T-helper 1 cell treated with Interleukin-12 subunit alpha and Interleukin-12 subunit beta and Interleukin-4 antibody, amounts not matched to agents 30 μg/mL and 1 μg/mL, for 36 hours (primary cell): ENCODE measurements at regions not wholly inside any gene's neighbourhood (a gene's known extent, or its start where the extent isn't known, plus 50 kb on each side); places are given as distances from the start of the nearest gene placed in this dataset.

Source experiments
- H3K27ac Mint-ChIP-seq: one replicate; pipeline ENCODE4 v1.8.0; 2021; ENCODE audit warnings: mild to moderate bottlenecking, mixed read lengths
- H3K27me3 Mint-ChIP-seq: one replicate; pipeline ENCODE4 v1.8.0; 2021; ENCODE audit warnings: low read depth, mixed read lengths
- H3K36me3 Mint-ChIP-seq: one replicate; pipeline ENCODE4 v1.8.0; 2021; ENCODE audit warnings: low read depth, mixed read lengths
- H3K4me1 Mint-ChIP-seq: one replicate; pipeline ENCODE4 v1.8.0; 2021; ENCODE audit warnings: low read depth, mixed read lengths
- H3K4me3 Mint-ChIP-seq: one replicate; pipeline ENCODE4 v1.8.0; 2021; ENCODE audit warnings: mild to moderate bottlenecking, moderate library complexity, mixed read lengths
- H3K9me3 Mint-ChIP-seq: one replicate; pipeline ENCODE4 v1.8.0; 2021; ENCODE audit warnings: mixed read lengths

DNA sequence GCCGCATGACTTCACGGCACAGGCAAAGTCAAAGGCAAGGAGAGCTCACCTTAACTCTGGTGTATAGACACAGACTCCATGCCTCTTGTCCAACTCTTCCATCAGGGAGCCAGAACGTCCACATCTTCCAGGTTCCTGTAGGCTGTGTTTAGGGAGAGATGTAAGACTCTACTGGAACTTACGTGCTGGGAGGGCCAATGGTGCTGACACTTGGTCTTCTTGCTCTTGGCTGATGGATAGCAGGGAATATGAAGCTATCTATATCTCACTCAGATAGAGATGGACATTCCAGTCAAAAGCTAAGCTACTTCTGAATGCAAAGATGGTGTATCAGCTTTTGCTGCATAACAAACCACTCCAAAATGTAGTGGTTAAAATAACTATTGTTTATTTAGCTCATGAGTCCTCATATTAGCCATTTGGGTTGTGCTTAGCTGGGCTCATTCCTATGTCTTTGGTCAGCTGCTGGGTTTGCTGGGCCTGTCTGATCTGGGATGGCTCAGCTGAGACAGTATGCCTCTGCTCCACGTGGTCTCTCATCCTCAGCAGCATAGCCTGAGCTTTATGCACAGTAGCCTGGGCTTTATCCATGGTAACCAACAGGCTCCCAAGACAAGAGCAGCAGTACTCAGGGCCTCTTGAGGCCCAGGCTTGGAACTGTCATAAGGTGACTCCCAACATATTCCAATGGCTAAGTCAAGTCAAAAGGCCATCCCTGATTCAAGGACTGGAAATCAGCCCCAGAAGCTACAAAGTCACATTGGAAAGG is 111.6 kb downstream of the SNX5 start:
- no peak overlapping the region for H3K27ac Mint-ChIP-seq
- H3K36me3 Mint-ChIP-seq, result no peaks in the 10 kb centered on the region
- peaks cover 22% of the 10 kb centered on the region for H3K4me1 Mint-ChIP-seq
- peaks cover 19% of the 10 kb centered on the region for H3K27me3 Mint-ChIP-seq
- no peaks in the 10 kb centered on the region for H3K9me3 Mint-ChIP-seq
- no peak overlapping the region for H3K4me3 Mint-ChIP-seq

DNA sequence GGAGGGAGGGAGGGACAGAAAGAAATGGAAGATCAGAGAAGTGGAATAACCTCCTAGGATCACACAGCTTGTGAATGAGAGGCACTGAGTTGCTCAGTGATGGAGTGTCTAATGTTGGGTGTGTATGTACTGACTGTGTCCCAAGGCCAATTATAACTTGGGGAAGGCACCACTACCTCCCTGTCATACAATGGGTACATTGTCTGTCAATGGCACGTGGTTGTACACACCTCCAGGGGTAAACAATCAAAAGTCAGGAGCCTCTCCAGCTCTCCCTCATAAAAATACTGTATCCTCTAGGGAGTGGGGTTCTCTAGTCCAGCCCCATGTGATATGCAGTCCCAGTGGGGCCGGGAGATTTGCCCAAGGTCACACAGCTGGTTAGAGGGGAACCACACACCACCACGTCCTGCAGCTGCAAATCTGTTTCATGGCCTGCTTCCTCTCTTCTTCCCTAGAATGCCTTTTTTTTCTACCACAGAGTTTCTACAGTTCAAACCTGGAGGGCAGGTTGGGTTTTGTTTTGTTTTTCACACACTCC is 112.5 kb downstream of the SNX5 start:
- H3K36me3 Mint-ChIP-seq, result no peaks in the 10 kb centered on the region
- no peak overlapping the region for H3K4me3 Mint-ChIP-seq
- peaks cover 14% of the 10 kb centered on the region for H3K27me3 Mint-ChIP-seq
- peak overlapping the region; percentile 5 for H3K27ac Mint-ChIP-seq
- peaks cover 22% of the 10 kb centered on the region for H3K4me1 Mint-ChIP-seq
- H3K9me3 Mint-ChIP-seq, result no peaks in the 10 kb centered on the region

DNA sequence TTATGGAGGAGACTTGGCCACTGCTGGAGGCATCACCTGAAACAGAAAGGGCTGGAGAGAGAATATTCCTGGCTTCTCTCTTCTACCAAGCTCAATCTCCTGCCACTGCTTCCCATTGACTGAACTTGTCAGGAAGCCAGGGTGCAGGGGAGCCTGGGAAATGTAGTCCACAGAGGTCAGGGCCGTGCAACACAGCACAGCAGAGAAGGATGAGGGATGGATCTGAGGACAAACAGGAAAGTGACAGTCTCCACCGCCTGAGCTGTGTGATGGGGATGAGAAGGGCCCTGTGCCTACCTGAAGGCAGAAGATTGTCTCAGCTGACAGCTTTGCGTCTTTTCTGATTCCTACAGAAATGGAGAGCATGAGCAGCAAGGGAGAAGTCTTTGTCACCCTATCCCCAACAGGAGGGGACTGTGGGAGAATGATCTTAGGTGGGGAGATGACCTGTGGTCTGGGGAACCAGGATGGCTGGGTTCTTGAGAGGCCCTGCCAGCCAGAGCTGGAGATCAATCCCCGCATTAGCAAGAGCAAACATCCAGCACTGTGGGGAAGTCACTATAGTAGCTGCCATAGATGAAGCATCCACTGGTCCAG is 114.2 kb downstream of the SNX5 start:
- Mint-ChIP-seq H3K4me3 (no peak overlapping the region), H3K36me3 (no peaks in the 10 kb centered on the region), H3K9me3 (no peaks in the 10 kb centered on the region), H3K27ac (no peak overlapping the region), H3K27me3 (peaks cover 4% of the 10 kb centered on the region), H3K4me1 (peaks cover 20% of the 10 kb centered on the region)

DNA sequence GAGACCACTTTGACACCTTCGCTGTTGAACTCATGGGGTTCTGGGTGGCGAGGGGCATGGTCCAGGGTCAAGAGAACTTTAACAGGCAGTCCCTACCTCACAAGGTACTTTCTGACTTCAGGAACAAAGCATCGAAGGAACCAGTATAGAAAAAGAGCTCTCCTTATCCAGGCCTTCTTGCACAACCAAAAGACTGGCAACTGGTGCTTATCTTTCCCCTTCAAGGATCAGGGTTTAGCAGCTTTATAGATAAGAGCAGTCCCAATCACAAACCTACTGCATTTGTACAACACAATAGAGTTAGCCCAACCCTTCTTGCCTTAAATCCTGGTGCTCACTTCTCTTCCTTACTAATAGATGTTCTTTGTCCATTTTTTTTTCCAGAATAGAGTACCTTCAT is 116.3 kb downstream of the SNX5 start:
- no peaks in the 10 kb centered on the region for H3K9me3 Mint-ChIP-seq
- no peak overlapping the region for H3K4me3 Mint-ChIP-seq
- H3K36me3 Mint-ChIP-seq, result no peaks in the 10 kb centered on the region
- H3K27me3 Mint-ChIP-seq, result peaks cover 4% of the 10 kb centered on the region
- H3K4me1 Mint-ChIP-seq, result peaks cover 28% of the 10 kb centered on the region
- no peak overlapping the region for H3K27ac Mint-ChIP-seq

DNA sequence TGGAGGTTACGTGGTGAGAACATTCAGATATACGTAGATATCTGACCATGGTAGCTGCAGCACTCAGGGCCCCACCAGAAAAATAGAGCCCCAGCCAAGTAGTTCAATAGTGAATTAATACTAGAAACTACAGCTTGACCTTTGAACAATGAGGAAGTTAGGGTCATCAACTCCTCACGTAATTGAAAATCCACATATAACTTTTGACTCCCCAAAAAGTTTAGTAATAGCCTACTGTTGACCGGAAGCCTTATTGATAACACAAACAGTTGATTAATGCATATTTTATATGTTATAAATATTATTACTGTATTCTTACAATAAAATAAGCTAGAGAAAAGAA is 117.9 kb downstream of the SNX5 start:
- H3K36me3 Mint-ChIP-seq, result no peaks in the 10 kb centered on the region
- no peak overlapping the region for H3K4me3 Mint-ChIP-seq
- H3K27me3 Mint-ChIP-seq, result peaks cover 4% of the 10 kb centered on the region
- H3K4me1 Mint-ChIP-seq, result peaks cover 23% of the 10 kb centered on the region
- H3K27ac Mint-ChIP-seq, result no peak overlapping the region
- no peaks in the 10 kb centered on the region for H3K9me3 Mint-ChIP-seq

DNA sequence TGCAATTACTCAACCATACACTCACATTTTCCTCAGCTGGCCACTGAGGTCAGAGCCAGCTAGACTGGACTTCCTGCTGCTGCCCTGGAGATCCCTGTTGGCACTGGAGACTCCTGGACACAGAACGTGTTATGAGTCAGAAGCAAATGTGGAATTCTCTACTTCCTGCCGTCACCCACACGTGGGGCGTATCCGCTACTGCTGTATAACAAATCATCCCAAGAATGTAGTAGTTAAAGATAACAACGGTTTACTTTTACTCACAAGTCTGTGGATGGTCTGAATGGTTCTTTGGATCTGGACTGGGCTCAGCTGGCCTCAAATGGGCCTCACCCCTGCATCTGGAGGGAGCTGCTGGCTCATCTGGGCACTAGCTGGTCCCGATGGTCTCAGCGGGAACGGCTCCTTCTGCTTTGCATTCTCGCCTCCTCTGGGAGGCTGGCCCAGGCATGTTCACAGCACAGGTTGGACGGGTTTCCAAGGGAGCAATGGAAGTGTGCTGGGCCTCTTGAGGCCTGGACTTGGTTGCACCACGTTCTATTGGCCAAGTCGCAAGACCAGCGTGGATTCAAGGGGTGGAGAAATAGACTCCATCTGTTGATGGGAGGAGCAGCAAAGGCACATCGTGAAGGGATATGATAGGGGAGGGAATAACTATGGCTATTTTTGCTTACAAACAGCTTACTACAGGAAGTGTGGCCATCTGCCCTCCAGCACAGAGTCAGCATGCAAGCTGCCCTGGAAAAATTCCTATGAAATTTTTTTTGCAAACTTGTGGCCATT is 118.5 kb downstream of the SNX5 start:
- no peaks in the 10 kb centered on the region for H3K9me3 Mint-ChIP-seq
- H3K4me1 Mint-ChIP-seq, result peaks cover 22% of the 10 kb centered on the region
- peaks cover 4% of the 10 kb centered on the region for H3K27me3 Mint-ChIP-seq
- H3K27ac Mint-ChIP-seq, result no peak overlapping the region
- H3K36me3 Mint-ChIP-seq, result no peaks in the 10 kb centered on the region
- H3K4me3 Mint-ChIP-seq, result no peak overlapping the region

DNA sequence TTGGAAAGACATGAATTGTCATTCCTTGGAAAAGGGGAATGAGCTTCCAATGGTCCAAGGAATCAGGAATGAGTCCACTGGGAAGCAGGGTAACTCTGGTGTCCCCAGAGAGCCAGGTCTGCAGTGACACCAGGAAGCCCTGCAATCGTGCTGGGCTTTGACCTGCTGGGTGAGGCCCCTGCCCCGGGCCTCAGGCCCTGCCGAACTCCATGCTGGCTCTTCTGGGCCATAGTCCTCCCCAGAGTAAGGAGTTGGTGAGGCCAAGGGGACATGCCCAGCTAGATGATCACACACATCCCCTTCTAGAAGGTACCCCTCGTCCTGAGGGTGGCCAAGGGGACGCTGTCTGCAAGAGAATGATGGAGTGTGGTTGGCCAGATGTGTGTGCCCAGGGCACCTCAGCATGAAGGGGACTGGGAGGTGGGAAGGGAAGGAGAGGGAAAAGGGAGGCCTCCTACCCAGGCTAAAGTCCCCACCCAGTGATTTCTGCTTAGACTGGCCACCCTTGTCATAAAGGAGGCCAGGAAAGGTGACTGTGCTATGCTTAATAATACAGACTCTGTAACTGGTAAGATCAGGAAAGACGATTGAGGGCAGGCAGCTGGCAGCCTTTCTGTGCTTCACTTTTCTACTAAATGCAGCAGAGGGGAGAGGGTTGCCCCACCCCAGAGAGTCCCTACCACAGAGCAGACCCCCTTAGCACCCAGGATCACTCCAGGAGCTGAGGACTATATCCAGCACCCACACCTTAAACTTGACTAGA is 119.3 kb downstream of the SNX5 start:
- peaks cover 4% of the 10 kb centered on the region for H3K27me3 Mint-ChIP-seq
- no peaks in the 10 kb centered on the region for H3K9me3 Mint-ChIP-seq
- peak overlapping the region; percentile 6 for H3K27ac Mint-ChIP-seq

DNA sequence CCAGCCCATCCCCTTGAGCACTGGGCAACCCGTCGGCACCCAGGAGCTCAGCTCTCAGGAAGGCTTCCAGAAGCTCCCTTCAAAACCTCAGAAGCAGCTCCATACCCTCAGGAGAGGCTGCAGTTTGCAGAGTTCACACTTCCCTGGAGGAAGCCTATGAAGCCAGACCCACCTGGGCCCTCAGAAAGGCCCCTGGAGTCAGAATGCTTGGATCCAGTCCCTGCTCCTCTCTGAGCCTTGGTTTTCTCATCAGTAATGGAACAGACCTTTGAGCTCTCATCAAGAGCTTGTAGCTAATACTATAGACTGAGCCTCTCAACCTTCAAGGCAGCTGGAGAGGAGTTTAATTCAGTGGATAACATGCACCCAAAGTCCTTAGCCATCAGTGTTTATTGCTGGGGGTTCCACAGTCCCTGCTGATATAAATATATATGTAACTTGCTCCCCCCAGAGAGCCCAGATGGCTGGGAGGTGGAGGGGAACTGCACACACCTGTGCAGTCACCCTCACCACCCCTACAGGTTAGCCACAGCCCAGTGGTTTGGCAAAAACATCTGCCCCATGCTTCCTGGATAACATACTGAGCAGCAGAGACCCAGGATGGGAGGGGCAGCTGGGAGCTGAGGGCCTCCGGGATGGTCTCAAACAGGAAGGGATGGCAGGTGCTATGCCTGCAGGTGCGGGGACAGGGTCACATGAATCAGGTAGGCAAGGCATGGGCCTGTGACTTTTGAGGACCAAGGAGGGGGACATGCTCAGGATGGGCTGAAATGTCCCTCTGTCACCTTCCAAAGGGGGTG is 120.1 kb downstream of the SNX5 start:
- Mint-ChIP-seq H3K27ac (no peak overlapping the region), H3K4me3 (no peak overlapping the region), H3K36me3 (no peaks in the 10 kb centered on the region), H3K27me3 (peaks cover 4% of the 10 kb centered on the region), H3K9me3 (no peaks in the 10 kb centered on the region), H3K4me1 (peaks cover 32% of the 10 kb centered on the region)

More for the DNA sequence above, 119.3 kb downstream of the SNX5 start:
- no peak overlapping the region for H3K4me3 Mint-ChIP-seq
- no peaks in the 10 kb centered on the region for H3K36me3 Mint-ChIP-seq
- H3K4me1 Mint-ChIP-seq, result peaks cover 26% of the 10 kb centered on the region

DNA sequence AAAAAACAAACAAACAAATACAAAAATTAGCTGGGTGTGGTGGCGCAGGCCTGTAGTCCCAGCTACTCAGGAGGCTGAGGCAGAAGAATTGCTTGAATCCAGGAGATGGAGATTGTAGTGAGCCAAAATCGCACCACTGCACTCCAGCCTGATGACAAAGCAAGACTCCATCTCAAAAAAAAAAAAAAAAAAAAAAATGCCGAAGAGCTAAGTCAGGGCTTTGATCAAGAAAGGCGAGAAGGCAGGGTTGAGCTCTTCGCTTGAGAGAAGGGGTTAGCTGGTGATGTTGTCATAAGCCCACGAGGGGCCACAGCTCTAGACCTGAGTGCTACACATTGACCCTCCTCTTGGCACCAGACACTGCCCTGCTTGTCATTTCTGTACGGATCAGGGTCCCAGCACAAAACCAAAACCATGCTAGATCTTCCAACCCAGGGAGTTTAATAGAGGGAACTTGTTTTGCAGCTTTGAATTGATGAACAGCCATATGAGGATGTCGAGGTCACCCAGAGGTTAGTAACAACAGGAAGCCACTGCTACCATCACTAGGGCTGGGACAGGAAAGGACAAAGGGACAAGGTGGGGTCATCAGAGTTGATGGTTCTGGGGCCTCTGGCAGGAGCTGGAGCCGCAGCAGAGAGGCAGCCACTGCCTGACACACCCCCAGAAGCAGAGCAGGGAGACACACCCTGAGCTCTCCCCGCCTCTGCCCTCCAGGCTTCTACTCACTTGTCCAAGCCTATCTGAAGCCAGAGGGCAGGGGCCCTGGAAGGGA is 122.7 kb downstream of the SNX5 start:
- peaks cover 4% of the 10 kb centered on the region for H3K27me3 Mint-ChIP-seq
- H3K36me3 Mint-ChIP-seq, result no peaks in the 10 kb centered on the region
- no peak overlapping the region for H3K4me3 Mint-ChIP-seq
- H3K9me3 Mint-ChIP-seq, result no peaks in the 10 kb centered on the region
- H3K27ac Mint-ChIP-seq, result peak overlapping the region; percentile 34
- H3K4me1 Mint-ChIP-seq, result peaks cover 36% of the 10 kb centered on the region

DNA sequence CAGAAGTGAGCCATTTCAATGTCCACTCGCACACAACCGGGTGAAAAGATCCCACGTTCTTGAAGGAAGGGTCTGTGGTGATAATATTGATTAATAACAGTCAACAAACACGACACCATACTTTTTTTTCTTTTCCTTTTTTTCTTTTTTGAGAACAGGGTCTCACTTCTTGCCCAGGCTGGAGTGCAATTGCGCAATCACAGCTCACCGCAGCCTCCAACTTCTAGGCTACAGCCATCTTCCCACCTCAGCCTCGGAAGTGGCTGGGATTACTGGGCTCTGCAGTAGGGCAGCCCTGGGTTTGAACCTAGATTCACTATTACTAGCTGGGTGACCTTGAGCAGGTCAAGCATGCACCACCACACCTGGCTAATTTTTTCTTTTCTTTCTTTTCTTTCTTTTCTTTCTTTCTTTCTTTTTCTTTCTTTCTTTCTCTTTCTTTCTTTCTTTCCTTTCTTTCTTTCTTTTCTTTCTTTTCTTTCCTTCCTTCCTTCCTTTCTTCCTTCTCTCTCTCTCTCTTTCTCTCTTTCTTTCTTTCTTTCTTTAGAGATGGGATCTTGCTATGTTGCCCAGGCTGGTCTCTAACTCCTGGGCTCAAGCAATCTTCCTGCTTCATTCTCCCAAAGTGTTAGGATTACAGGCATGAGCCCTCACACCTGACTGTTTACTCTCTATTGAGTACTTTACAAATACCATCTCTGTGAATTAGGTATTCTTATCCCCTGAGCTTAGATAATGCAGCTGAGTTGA is 123.9 kb downstream of the SNX5 start:
- Mint-ChIP-seq H3K4me3 (peak overlapping the region; percentile 1), H3K27ac (peak overlapping the region; percentile 34)

DNA sequence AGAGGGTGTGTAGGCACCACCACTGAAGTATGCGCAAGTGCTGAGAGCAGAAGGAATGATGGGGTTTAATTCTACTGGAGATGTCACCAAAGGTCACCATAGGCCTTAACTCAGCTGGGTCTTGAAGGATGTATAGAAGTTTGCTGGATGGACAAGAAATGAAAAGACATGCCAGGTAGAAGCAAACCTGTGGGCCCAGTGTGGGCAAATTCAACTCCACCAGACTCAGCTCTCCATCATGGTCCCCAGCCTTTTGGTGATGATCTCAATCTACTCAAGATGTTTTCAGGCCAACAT is 124.5 kb downstream of the SNX5 start:
- Mint-ChIP-seq H3K27ac (peak overlapping the region; percentile 64), H3K36me3 (no peaks in the 10 kb centered on the region), H3K27me3 (peaks cover 7% of the 10 kb centered on the region), H3K9me3 (peaks cover 4% of the 10 kb centered on the region), H3K4me1 (peaks cover 36% of the 10 kb centered on the region), H3K4me3 (peak overlapping the region; percentile 21)

More for the DNA sequence above, 123.9 kb downstream of the SNX5 start:
- no peaks in the 10 kb centered on the region for H3K36me3 Mint-ChIP-seq
- peaks cover 4% of the 10 kb centered on the region for H3K27me3 Mint-ChIP-seq
- peaks cover 4% of the 10 kb centered on the region for H3K9me3 Mint-ChIP-seq
- H3K4me1 Mint-ChIP-seq, result peaks cover 36% of the 10 kb centered on the region

DNA sequence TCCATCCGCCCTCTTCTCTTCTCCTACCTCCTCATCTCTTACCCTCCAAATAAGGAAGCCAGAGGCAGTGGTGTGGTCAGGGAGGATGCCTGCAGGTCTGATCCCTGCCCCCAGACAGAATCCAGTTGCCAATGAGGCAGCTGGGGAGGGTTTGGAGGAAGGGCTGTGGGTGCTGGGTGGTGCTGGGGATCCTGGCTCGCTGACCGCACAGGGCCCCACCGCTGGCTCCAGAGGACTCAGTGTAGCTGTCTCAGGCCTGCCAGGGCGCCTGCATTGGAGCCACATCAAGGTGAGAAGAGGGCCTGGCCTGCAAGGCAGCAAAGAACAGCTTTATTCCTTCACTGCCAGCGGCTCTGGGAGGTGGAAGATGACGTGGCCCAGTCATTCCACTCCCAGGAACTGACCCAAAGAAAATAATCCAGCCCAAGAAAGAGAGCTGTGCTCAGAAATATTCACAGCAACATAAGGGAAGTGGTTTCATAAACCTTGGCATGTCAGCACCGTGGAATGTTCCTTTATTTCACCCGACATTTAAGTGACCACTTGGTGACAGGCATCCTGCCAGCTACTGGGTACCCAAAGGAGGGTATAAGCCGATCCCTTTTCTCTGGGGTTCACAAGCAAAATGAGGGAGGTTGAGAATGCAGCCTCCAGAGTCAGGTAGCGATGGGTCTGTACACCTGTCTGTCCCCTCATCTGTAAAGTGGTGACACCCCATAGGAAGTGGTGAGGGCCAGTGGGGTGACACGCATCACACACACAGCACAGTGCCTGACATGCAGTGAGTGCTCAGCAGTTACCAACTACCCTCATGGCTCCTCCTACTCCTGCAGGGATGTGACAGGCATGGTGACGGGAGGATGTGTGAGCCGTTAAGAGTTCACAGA is 125.1 kb downstream of the SNX5 start:
- Mint-ChIP-seq H3K27ac (peak overlapping the region; percentile 64), H3K27me3 (peaks cover 9% of the 10 kb centered on the region), H3K4me1 (peaks cover 32% of the 10 kb centered on the region), H3K9me3 (peaks cover 4% of the 10 kb centered on the region), H3K36me3 (no peaks in the 10 kb centered on the region), H3K4me3 (peak overlapping the region; percentile 21)
